Fibroblast of skin of abdomen (primary cell): ENCODE measurements at regions not wholly inside any gene's neighbourhood (a gene's known extent, or its start where the extent isn't known, plus 50 kb on each side); places are given as distances from the start of the nearest gene placed in this dataset.

Source experiments
- DNase-seq: peaks from one replicate; pipeline ENCODE4 v3.0.0-alpha.2; 2013

DNA sequence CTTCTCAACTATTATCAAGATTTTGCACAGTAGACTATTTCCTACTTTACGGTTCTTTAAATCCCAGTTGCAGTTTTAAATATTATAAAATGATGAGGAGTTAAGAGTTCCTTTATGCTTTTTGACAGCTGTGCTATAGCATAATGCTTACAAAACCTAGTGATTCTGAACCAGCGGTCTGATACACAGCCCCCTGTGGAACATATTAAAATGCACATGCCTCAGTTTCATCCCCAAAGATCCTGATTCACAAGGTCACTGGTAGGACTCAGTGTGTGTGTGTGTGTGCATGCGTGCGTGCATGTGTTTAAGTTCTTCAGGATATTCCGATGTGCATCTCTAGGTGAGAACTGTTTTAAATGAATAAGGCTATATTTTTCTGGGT is 330.1 kb upstream of the TPM1 start:
- no peak for DNase-seq

DNA sequence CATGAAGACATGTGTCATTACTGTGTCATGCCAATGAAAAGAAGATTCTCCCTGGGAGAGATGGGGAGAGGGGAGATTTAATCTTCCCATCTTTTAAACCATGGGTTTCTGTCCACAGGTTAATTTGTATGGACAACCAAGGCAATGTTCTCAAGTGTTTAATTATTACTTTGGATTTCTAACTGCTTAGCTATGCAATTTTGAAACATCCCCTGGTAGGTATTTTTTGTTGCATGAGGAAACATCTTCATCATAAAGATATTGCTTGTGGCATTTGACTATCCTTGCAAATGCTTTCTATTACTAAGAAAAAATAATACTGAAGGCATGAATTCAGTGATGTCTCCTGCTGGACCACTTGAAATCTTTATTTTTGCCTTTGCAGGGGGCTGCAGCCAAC is 326.6 kb upstream of the TPM1 start:
- DNase-seq: no peak

- no peak for DNase-seq
Measured at GRCh38 chr15:62717496-62717895, 325.1 kb upstream of the TPM1 start.

DNA sequence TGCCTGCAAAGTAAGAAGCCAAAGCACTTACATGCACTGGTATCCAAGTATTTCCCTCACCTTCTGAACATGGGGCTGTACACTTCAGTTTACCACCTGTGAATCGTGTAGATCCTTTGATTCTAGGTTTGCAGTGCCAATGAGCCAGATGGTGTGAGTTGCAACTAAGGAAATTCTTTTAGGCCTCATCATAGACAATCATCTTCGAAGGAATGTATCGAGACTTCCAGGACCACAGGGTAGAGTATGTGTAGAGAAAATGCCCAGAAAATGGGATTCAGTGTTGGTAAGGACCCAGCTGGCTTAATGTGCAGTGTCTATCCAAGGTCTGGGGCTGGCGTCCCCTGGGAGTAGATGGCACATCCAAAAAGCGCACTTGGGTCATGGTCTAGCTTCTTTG is 323.2 kb upstream of the TPM1 start:
- peak; percentile 66 for DNase-seq

DNA sequence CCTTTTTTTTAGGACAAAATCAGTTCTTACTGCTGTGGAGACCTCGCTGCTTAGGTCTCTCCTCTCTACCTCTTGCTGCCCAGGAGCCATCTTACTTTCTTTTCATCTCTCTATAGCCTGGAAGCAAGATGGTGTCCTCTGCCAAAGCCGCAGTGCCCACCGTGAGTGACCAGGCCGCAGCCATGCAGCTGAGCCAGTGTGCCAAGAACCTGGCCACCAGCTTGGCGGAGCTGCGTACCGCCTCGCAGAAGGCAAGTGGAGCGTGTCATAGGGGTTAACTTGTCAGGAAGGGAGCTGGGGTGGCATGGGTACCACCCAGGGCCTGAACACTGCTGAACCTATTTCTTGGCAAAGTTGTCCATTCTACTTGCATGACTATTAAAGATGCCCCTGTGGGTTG is 320.3 kb upstream of the TPM1 start:
- no peak for DNase-seq

DNA sequence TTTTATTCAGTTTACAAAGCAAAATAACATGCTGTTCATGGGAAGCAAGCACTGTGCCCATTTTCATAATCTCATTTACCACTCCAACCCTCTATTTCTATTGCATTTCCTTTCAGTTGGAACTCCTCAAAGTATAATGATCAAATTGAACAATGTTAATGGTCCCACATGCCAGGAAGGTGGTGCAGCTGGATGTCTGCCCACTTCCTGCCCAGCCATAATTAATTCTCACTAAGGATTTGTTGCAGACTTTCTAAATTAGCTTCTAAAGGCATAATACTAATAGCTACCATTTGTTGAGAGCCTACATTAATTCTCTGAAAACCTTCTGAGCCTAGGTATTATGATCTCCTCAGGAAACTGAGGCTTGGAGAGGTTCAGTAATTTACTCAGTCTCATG is 316.1 kb upstream of the TPM1 start:
- no peak for DNase-seq

GRCh38 chr15:62727501-62727900 is 315.0 kb upstream of the TPM1 start:
- DNase-seq: no peak

GRCh38 chr15:62730825-62731224 is 311.7 kb upstream of the TPM1 start:
- no peak for DNase-seq

- peak; percentile 24 for DNase-seq
Measured at GRCh38 chr15:62732078-62732477, 310.5 kb upstream of the TPM1 start.

- no peak for DNase-seq
Measured at GRCh38 chr15:62734706-62735105, 307.8 kb upstream of the TPM1 start.

GRCh38 chr15:62736756-62737155 is 305.8 kb upstream of the TPM1 start:
- DNase-seq: no peak

DNA sequence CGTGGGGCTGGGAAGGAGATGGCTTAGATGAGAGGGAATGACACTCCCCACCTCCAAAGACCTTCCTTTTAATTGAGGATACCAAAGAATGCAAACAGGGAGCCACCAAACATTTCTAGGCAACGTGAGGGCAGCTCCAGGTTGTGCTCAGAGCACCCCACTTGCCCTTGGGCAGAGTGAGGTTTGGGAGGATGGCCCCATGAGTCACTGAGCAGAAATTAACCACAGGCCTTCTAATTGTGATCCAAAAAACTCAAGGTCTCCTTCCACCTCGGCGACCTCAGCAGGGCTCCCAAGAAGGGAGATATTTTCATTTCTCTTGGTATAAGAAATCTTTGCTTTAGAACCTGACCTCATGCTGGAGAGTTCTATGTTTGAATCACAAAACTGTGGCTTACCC is 305.0 kb upstream of the TPM1 start:
- DNase-seq: no peak

DNA sequence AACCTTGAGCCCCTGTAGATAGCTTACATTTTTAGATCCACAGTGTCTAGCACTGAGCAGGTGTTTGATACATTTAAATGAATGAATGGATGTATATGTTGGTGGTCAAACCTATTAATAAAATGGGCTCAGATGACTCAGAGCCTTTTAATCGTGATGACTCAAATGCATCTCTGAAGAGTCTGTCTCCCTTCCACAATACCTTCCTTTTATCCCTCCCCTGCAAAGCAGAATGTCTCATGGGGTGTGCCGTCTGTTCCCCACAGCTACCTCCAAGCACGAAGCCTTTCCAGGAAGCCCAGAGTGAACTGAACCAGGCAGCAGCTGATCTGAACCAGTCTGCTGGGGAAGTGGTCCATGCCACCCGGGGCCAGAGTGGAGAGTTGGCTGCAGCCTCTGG is 303.5 kb upstream of the TPM1 start:
- DNase-seq: peak; percentile 77

- DNase-seq: peak; percentile 78
Measured at GRCh38 chr15:62739507-62739906, 303.0 kb upstream of the TPM1 start.

- peak; percentile 29 for DNase-seq
Measured at GRCh38 chr15:62740141-62741004, 302.2 kb upstream of the TPM1 start.

DNA sequence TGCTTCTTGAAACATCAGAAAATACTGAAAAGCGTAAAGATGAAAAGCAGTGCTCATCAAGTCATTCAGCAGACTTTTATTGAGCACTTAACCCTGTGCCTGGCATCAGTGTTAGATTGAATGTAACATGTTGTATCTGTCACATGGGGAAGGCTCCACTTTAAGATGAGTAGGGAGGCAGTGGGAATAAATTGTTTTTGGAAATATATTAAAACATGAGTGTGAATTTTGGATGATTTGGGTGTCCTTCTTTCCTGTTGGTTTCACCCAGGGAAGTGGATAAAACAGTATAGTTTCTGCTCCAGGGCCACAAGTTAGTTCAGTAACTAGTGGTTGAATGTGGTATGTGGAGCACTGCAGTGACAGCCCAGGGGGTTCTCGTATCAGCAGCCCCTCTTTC is 301.4 kb upstream of the TPM1 start:
- DNase-seq: no peak

- DNase-seq: peak; percentile 92
Measured at GRCh38 chr15:62742409-62743171, 300.0 kb upstream of the TPM1 start.

DNA sequence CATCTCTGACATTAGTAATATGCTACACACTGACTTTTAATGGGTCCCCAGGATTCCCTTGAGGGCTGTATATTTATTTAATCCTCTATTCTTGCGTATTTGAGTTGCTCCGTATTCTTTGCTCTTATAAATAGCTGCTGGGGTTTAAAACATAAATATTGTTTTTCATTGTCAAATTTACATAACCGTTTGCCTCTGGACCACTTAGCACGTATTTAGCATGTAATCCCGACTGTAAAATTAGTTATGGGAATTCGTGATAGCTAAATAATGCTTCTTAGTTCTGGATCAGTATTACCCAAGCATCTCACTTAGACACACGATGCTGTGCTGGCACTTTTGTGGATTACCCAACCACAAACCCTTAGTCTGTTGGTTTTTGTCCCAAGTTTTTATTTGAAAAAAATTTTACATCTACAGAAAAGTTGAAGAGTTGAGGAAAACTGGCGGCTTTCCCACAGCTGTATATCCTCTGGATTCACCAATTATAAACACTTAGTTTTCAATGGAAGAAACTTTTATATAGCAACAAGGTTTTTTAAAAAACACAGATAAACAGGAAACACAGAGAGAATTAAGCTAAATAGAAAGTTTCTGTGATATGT is 296.8 kb upstream of the TPM1 start:
- no peak for DNase-seq

GRCh38 chr15:62748196-62748595 is 294.4 kb upstream of the TPM1 start:
- DNase-seq: no peak

- peak; percentile 54 for DNase-seq
Measured at GRCh38 chr15:62749036-62749815, 293.3 kb upstream of the TPM1 start.

DNA sequence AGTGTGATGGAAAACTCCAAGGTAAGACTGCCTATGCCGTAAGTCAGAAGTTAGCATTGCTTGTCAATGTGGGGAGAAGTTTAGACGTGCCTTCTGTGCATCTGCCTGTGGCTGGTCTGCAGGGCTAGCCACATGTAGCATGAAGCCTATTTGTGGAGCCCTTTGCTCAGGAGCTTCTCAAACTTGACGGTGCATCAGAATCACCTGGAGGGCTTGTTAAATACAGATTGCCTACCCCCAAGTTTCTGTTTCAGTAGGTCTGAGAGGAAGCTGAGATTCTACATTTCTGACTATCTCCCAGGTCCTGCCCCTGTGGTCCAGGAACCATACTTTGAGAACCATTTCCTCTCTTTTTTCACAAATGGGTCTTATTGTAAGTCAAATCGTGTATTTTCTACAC is 292.1 kb upstream of the TPM1 start:
- DNase-seq: no peak

DNA sequence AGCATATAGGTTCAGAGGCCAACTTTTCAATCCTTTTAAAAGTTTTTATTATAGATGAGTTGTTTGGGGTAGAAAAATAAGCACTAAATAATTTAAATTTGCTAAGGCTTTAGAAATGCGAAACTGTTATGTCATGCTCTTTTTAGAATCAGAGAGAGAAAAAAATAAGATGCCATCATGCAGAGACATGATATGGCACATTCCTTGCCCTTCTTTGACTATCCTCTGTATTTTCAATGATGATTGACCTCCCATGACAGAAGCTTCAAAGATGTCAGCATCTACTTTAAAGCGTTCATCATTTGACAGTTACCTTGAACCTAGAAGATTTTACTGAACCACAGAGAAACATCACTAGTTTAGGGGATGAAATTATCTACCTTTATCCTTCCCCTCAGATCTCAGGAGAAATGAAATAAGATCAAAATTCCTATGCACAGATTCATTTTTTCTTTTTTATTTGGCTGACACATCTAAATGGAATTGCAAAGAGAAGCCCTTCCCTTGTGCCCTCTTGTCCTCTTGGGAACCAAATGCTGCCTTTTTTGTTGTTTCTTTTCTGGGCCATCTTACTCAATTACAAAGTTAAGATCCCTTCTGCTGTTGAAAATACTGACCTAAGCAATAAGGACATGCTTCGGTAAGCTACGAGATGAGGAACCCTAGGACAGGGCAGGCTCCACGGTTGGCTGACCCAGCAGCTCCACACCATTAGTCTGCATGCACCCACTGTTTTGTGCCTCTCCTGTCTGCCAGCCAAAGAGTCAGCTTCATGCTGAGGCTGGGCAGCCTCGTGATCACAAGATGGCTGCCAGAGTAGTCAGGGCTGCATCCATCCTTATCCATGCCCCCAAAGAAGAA is 289.7 kb upstream of the TPM1 start:
- peak; percentile 27 for DNase-seq
